NOMO-1 treated with DMSO at 0.1 percent for 48 hours (cell line): ENCODE measurements at regions not wholly inside any gene's neighbourhood (a gene's known extent, or its start where the extent isn't known, plus 50 kb on each side); places are given as distances from the start of the nearest gene placed in this dataset.

Experiments used
- DNase-seq: peaks from one replicate; lab custom pipeline; 2025; ENCODE audit not compliant: unreplicated experiment; lab: John Stamatoyannopoulos, UW

- DNase-seq = no peak
These were observed 313.2 kb upstream of the KCNJ16 start for GRCh38 chr17:69761767-69762321.

DNA sequence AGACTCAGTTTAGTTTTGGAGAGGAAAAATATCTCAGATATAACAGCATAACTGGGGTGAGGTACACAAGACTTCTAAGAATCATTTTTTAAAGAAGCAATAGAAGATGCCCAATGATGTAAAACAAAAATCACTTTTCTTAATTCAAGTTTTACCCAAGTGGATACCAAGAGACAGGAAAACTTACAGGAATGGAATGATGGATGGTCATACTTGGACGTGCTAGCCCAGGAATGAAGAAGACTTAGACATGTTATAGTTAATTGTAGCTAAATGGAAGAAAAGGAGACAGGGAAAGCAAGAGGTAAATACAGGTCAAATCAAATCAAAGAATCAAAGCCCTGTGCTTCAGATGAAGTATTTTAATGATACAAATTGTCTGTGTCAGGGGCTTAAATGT is 312.7 kb upstream of the KCNJ16 start:
- no peak for DNase-seq

DNA sequence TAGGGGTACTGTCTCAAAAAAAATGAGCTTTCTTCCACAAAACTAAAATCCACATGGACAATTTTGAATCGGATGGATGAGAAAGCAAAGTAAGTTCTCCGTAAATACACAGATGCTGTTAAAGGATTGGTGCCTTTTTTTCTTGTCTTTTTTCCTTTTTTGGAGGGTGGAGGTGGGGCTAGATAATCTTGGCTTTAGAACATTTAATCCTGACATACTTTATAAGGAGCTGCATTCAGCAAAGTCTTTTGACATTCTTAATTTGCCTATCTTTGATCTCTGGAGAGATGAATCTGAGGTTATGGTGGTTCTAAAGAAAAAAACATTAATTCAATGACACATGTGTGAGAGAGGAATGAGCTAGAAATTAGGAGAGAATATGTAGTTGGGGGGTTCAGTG is 312.3 kb upstream of the KCNJ16 start:
- no peak for DNase-seq

GRCh38 chr17:69763503-69763902 is 311.5 kb upstream of the KCNJ16 start:
- DNase-seq = no peak

DNA sequence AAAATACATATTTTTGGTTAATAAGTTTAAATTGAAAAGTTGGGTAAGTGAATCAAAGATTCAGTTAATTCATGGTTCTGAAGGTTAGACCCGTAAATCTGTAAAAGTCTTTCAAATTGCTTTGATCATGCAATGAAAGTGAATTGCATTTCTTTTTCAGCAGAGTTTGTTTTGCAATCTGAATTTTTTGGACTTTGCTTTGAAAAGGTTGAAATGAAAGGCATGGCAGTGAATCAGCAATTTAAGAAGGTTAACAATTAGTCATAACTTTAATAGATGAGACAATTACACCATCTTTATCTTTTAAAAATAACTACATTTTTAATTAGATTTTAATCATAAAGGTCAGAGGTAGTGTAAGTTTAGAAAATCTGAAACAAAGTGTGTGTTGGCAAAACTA is 310.9 kb upstream of the KCNJ16 start:
- peak; percentile 51 for DNase-seq

- DNase-seq = no peak
These were observed 306.0 kb upstream of the KCNJ16 start for GRCh38 chr17:69769050-69769449.

GRCh38 chr17:69773081-69773480 is 301.9 kb upstream of the KCNJ16 start:
- no peak for DNase-seq

DNA sequence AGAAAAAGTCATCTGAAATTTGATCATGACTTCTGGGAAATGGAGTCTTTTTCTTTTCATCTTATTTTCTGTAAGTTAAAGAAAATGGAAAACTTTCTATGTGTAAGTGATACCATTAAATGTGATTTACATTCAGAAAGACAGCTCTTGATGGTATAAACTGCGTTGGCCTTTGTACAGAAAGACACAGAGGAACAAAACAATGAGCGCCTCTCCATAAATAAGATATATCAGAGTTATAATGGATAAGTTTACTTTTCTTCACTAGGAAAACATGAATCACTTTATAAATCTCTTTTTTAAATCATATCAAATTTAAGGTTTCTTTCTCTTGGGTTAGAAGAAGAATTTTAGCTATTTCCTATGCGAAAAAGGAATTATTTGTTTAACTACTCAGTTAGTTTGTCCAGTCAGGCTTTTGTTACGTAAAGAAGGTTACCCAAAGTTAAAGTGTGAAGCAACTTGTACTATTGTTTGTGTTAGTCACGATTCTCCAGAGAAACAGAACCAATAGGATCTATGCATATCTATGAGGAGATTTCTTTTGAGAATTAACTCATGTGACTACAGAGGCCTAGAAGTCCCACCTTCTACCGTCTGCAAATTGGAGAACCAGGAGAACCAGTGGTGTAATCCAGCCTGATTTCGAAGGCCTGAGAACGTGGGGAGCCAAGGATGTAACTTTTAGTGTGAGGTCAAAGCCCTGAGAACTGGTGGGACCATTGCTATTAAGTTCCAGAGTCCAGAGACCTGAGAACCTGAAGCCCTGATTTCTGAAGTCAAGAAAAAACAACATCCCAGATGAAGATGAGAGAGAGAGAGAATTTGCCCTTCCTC is 295.4 kb upstream of the KCNJ16 start:
- no peak for DNase-seq

- no peak for DNase-seq
These were observed 291.2 kb upstream of the KCNJ16 start for GRCh38 chr17:69783865-69784264.

- DNase-seq = no peak
These were observed 286.1 kb upstream of the KCNJ16 start for GRCh38 chr17:69788957-69789356.

DNA sequence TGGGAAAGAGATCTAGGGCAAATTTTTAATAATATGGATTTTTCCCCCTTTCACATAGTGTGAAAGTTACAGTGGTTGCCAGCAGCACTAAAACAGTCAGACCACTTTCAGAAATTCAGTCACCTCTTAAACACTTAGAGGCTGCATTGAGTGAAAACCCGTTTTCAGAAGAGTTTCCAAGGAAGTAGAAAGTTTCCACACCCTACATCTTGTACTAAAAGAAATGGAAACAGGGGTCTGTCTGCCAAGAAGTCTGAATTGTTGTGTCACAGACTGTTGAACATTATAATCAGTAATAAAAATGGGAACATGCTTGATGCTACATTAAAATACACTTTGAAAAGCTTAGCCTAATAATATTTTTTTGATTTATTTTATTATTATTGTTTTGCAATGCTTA is 278.9 kb upstream of the KCNJ16 start:
- no peak for DNase-seq

DNA sequence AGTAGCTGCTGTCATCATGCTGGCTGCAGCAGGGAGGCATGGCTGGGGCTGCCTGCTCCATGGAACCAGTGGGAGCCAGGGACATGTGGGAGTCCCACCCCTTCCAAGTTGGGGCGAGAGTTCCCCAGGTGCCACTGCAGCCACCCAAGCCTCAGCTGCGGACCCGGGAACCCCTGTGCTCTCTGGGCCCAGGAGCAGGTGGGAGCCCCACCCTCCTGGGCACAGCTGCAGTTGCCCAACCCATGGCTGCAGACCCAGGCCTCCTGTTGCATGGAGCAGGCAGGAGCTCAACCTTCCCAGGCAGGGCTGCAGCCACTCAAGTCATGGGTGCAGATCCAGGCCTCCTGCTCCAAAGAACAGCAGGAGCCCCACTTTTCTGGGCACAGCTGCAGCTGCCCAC is 274.2 kb upstream of the KCNJ16 start:
- no peak for DNase-seq

GRCh38 chr17:69801368-69801767 is 273.7 kb upstream of the KCNJ16 start:
- DNase-seq = no peak

DNA sequence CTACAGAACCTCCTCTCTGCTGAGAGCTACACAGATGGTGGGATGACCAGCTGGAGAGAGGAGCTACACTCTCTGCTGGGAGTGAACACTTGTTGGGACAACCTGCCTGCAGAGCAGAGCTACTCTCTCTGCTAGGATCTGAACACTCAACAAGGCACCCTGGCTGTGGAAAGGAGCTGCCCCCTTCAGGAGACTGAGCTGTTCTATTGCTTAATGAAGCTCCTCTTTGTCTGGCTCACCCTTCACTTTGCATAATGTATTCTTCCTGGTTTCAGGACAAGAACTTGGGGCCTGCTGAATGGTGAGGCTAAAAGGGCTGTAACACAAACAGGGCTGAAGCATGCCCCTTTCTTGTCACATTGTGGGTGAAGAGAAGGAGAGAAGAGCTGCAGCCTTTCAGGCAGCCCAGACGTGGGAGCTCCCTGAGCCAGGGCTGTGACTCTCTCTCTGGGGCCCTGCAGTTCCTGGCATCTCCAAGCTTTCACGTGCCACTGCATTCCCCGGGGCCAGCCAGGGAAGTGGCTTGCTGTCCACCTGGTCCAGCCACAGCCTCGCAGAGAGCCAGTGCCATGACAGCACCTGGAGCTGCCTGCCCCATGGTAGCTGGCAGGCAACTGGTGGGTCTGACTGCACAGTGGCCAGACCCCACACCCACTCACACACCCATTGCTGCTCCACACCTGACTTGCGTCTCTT is 272.8 kb upstream of the KCNJ16 start:
- DNase-seq = no peak

DNA sequence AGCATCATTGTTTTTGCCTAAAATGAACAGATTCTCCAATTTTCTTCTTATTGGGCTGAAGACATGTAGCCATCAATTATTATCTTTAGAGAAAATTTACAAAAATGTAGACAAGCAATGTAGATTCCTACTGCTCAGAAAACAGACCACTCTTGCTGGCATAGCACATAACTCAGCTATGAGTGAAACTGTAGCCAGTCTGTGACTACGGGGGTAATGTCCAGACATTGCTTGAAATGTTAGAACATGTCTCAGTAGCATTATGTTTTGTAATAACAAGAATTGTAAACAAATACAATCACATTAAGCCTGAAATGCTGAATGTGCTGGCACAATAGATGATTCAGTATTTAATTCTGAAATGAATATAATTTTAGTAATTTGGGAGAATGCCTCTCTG is 265.7 kb upstream of the KCNJ16 start:
- DNase-seq = no peak

GRCh38 chr17:69810326-69810965 is 264.6 kb upstream of the KCNJ16 start:
- DNase-seq = no peak

- no peak for DNase-seq
These were observed 262.7 kb upstream of the KCNJ16 start for GRCh38 chr17:69812240-69812837.

DNA sequence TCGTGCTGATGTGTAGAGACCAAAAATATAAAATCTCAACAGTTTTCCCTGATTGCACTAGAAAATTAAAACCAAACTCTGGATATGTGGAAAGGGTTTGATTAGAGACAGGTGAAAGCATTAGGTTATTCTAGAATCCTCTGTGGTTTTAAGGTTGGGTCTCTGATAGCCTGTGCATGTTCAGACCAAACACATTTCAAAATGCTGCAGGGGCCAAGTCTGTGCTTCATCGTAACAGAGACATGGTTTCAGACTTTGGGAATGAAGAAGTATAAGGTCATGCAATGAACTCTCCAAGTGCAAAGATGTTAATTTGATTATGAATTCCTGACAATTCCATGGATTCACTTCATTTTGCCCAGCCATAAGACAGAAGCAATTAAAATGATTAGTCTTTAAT is 261.0 kb upstream of the KCNJ16 start:
- DNase-seq = no peak

- no peak for DNase-seq
These were observed 259.6 kb upstream of the KCNJ16 start for GRCh38 chr17:69815406-69815805.

DNA sequence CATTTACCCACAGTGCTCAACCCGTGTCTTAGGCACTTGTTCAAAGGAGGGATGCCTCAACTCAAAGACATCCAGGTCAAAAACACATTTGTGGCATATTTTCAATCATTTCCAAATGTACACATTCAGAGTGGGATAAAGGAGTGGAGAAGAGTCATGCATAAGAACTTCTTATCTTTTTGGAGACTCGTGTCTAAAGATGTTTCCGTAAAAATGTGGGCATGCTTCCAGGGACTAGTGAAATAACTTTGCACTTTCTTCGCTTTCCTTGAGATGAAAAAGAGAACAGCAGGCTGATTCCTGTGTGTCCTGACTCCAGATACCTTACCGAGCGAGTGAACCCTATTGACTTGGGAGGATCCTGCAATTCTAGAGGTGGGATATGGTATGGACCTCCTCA is 256.6 kb upstream of the KCNJ16 start:
- no peak for DNase-seq

DNA sequence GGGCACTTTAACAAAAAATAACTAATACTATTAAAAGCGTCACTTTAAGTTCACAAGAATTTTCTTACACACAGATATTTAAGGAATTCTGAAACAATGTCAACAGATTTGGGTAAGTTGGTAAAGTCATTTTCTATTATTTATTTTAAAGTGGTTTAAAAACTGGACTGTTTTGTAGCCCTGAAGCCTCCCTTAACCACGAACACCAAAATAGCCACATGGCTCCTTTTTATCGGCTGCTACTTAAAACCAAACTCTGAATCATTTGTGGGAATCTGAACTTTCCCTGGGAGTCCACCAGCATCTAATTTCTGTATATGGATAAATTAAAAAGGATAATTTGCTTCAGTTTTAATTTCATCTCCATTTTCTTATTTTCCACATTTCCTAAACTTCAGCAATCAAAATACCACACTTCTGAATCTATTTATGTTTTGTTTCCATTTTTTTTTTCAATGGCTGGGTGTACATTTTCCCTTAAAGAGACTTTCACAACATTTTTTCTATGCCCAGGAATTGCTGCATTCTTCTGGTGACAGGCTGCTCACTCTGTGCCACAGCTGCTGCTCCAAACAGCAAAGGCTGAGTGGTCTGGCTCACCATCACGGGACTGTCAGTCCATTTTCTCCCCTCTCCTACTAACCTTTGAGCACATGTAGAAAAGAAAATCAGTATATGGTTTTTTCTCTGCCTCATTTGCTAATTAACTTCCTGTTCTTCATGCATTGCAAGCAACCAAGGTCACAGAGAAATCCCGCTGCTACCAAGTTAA is 255.5 kb upstream of the KCNJ16 start:
- DNase-seq = peak; percentile 23
